ENCODE measurements at regions not wholly inside any gene's neighbourhood (a gene's known extent, or its start where the extent isn't known, plus 50 kb on each side); places are given as distances from the start of the nearest gene placed in this dataset.

DNA sequence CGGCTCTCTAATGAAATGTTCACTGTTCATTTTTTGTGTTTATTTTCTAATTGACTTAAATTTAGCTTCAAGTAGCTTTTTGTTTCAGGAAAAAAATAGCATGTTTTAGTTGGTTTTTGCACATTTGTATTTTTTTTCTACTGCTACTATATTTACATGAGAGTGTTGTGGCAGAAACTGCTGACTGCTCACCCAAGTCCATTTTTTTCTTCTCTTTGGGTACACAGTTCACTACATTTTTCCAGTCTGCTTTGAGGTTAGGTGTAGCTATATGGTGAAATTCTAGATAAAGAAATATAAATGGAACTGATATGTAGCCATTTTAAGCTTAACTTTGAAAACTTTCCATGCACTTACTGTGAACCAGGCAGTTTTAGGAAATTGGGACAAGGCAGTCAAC, 216.7 kb upstream of the C11orf87 start:
- H3K27me3 ChIP-seq (ENCODE audit: control insufficient read depth, insufficient read depth, low read length) = no peaks in the 10 kb centered on the region
- H3K4me2 ChIP-seq (ENCODE audit: low read length) = no peak overlapping the region
- H3K4me3 ChIP-seq (ENCODE audit: low read depth, low read length) = no peak overlapping the region
- H3K27ac ChIP-seq = no peak overlapping the region
- TF ChIP-seq, protein P1, sequence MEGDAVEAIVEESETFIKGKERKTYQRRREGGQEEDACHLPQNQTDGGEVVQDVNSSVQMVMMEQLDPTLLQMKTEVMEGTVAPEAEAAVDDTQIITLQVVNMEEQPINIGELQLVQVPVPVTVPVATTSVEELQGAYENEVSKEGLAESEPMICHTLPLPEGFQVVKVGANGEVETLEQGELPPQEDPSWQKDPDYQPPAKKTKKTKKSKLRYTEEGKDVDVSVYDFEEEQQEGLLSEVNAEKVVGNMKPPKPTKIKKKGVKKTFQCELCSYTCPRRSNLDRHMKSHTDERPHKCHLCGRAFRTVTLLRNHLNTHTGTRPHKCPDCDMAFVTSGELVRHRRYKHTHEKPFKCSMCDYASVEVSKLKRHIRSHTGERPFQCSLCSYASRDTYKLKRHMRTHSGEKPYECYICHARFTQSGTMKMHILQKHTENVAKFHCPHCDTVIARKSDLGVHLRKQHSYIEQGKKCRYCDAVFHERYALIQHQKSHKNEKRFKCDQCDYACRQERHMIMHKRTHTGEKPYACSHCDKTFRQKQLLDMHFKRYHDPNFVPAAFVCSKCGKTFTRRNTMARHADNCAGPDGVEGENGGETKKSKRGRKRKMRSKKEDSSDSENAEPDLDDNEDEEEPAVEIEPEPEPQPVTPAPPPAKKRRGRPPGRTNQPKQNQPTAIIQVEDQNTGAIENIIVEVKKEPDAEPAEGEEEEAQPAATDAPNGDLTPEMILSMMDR (IDR thresholded peaks at IDR 0.05) = no peak
- no peaks in the 10 kb centered on the region for H3K79me2 ChIP-seq
- H3K36me3 ChIP-seq (ENCODE audit: control insufficient read depth, insufficient read depth, low read length) = no peaks in the 10 kb centered on the region
- no peak overlapping the region for H3K9ac ChIP-seq
- no peak overlapping the region for H2AFZ ChIP-seq
- H3K4me1 ChIP-seq = no peaks in the 10 kb centered on the region
- H3K9me3 ChIP-seq (ENCODE audit: control insufficient read depth, low read length) = no peaks in the 10 kb centered on the region

DNA sequence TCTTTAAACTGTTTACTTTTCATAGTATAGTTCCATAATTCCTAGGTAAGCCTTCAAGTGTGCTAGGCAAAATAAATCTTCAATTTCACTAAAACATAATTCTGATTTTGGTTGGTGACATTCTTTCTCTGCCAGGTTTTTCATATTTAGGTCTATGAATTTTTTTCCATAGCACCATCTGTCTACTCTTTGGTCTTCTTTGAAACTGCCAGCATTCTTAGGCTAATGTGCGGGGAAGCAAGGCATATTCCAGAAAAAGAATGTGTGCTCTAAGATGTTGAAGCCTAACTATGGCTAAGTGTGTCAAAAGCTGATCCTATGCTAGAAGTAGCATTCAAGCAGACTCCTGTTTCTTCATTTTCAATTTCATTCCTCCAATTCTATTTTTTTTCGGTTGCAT, 213.9 kb upstream of the C11orf87 start:
- Histone ChIP-seq H3K4me1 (no peaks in the 10 kb centered on the region), H3K36me3 (ENCODE audit: control insufficient read depth, insufficient read depth, low read length) (no peaks in the 10 kb centered on the region), H3K79me2 (no peaks in the 10 kb centered on the region), H3K4me3 (ENCODE audit: low read depth, low read length) (no peak overlapping the region), H2AFZ (no peak overlapping the region), H3K4me2 (ENCODE audit: low read length) (no peak overlapping the region), H3K27me3 (ENCODE audit: control insufficient read depth, insufficient read depth, low read length) (no peaks in the 10 kb centered on the region), H3K27ac (no peak overlapping the region), H3K9me3 (ENCODE audit: control insufficient read depth, low read length) (no peaks in the 10 kb centered on the region), H3K9ac (no peak overlapping the region)
- TF ChIP-seq, protein P1 (IDR thresholded peaks at IDR 0.05) = no peak

DNA sequence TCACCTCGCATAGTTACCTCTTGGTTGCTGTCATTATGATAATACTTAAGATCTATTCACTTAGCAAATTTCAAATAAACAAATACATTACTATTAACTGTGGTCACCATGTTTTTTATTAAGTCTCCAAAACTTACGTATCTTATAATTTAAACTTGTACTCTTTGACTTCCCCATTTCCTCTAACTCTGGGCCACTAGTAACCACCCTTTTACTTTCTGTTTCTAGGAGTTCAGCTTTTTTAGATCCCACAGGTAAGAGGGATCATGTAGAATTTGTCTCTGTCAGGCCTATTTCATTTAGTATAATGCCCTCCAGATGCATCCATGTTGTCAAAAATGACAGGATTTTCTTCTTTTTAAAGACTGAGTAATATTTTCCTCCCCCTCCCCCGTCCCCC, 212.4 kb upstream of the C11orf87 start:
- no peak overlapping the region for H3K27ac ChIP-seq
- TF ChIP-seq, protein P1 (IDR thresholded peaks at IDR 0.05) = no peak

DNA sequence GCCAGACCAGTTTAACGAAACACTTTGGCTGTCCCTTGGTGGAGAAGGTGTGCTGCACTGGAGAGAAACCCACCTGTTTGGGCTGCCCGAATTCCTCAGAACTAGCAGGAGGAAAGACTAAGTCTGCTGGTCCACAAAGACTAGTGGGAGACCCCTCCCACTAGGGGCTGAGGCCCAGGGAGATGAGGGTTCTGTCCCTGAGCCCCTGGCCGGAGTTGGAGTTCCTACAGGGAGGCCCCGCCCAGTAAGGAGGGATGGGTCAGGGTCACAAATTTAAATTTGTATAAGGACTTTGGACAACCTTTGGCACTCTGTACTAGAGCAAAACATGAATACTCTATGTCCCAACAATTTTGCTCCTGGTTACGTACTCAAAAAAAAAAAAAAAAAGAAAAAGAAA, 200.8 kb upstream of the C11orf87 start:
- H3K36me3 ChIP-seq (ENCODE audit: control insufficient read depth, insufficient read depth, low read length) = no peaks in the 10 kb centered on the region
- no peak overlapping the region for H3K4me2 ChIP-seq (ENCODE audit: low read length)
- H3K27ac ChIP-seq = no peak overlapping the region
- TF ChIP-seq, protein P1 (IDR thresholded peaks at IDR 0.05) = no peak
- no peaks in the 10 kb centered on the region for H3K79me2 ChIP-seq
- no peak overlapping the region for H3K4me3 ChIP-seq (ENCODE audit: low read depth, low read length)
- no peaks in the 10 kb centered on the region for H3K4me1 ChIP-seq
- no peaks in the 10 kb centered on the region for H3K9me3 ChIP-seq (ENCODE audit: control insufficient read depth, low read length)
- no peak overlapping the region for H2AFZ ChIP-seq
- no peaks in the 10 kb centered on the region for H3K27me3 ChIP-seq (ENCODE audit: control insufficient read depth, insufficient read depth, low read length)
- H3K9ac ChIP-seq = no peak overlapping the region

More for the DNA sequence above, 212.4 kb upstream of the C11orf87 start:
- H3K4me2 ChIP-seq (ENCODE audit: low read length) = no peak overlapping the region
- H3K27me3 ChIP-seq (ENCODE audit: control insufficient read depth, insufficient read depth, low read length) = no peaks in the 10 kb centered on the region
- no peaks in the 10 kb centered on the region for H3K9me3 ChIP-seq (ENCODE audit: control insufficient read depth, low read length)
- no peaks in the 10 kb centered on the region for H3K79me2 ChIP-seq
- no peak overlapping the region for H3K4me3 ChIP-seq (ENCODE audit: low read depth, low read length)
- H3K36me3 ChIP-seq (ENCODE audit: control insufficient read depth, insufficient read depth, low read length) = no peaks in the 10 kb centered on the region
- no peaks in the 10 kb centered on the region for H3K4me1 ChIP-seq
- H3K9ac ChIP-seq = no peak overlapping the region
- no peak overlapping the region for H2AFZ ChIP-seq

DNA sequence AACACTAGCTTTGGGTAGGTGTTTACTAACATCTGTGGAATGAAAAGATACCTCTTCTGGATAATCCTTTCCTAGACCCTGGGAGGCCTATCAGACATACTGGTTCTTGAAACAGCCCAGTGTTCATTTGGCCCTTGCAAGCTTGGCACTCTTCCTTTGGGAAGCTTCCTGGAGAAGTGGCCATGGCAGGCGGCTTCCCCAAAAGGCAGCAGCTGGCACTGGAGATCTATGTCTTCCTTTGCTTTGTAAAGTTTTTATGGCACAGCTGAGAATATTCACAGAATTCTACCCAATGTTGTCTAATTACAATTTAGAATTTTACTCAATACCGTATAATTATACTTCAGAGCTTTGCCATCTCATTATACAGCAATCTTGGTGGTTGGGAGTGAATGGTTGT, 199.2 kb upstream of the C11orf87 start:
- Histone ChIP-seq H3K79me2 (no peaks in the 10 kb centered on the region), H3K9ac (no peak overlapping the region), H3K36me3 (ENCODE audit: control insufficient read depth, insufficient read depth, low read length) (no peaks in the 10 kb centered on the region), H3K4me3 (ENCODE audit: low read depth, low read length) (no peak overlapping the region), H3K4me2 (ENCODE audit: low read length) (no peak overlapping the region), H2AFZ (no peak overlapping the region), H3K9me3 (ENCODE audit: control insufficient read depth, low read length) (no peaks in the 10 kb centered on the region), H3K27me3 (ENCODE audit: control insufficient read depth, insufficient read depth, low read length) (no peaks in the 10 kb centered on the region), H3K4me1 (no peaks in the 10 kb centered on the region), H3K27ac (no peak overlapping the region)
- TF ChIP-seq, protein P1 (IDR thresholded peaks at IDR 0.05) = no peak
